ENCODE measurements at regions not wholly inside any gene's neighbourhood (a gene's known extent, or its start where the extent isn't known, plus 50 kb on each side); places are given as distances from the start of the nearest gene placed in this dataset.

DNA sequence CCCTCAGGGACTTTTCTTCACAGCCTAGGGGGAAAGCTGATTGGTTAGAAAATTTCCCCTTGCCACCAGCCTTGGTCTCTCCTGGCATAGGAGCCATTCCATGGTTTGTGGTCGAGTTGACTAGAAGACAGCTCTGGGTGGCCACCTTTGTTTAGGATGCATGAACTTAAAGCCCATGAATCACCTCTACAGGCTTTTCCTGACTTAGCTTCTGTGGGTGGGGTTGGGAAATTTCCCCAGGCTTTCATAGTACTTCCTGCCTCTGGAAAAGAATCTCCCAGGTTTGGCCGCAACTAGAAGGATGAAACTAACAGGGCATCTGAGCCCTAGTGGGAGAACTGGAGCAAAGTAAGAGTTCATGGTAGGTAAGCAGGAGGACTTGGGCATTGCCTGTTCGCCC, 72.6 kb downstream of the SNRPE start:
- H3K4me1 ChIP-seq, result no peaks in the 10 kb centered on the region
- H3K9me3 ChIP-seq, result no peaks in the 10 kb centered on the region
- H3K27ac ChIP-seq, result no peak overlapping the region
- WGBS, 2 donors, result 75 to 78% methylated on average over 3 of the region's 3 CpGs
- ATAC-seq (ENCODE audit: low FRiP score in 2 of 2) (no peak), DNase-seq (no peak)
- no peak overlapping the region for H3K4me3 ChIP-seq
- H3K36me3 ChIP-seq, result no peaks in the 10 kb centered on the region
- H3K27me3 ChIP-seq, result no peaks in the 10 kb centered on the region
- TF ChIP-seq POLR2A (IDR thresholded peaks at IDR 0.05), result no peak
- no peak for TF ChIP-seq EP300 (IDR thresholded peaks at IDR 0.05)

DNA sequence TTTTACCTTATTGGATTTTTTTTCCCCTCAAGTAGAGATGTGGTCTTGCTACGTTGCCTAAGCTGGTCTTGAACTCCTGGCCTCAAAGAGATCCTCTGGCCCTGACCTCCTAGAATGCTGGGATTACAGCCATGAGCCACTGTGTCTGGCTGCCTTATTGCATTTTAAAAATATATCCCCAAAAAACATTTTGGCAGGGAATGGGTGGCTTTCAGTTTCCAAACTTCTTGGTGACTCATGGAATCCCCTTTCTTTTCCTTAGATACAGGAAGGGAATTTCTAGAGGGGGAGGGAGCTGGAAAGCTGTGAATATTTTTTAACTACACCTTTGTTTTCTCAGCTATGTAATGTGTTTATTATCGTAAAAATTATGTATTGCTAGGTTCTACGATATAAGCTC, 73.3 kb downstream of the SNRPE start:
- 81 to 83% methylated on average over 3 of the region's 3 CpGs for WGBS, 2 donors
- no peaks in the 10 kb centered on the region for H3K4me1 ChIP-seq
- no peak for DNase-seq

DNA sequence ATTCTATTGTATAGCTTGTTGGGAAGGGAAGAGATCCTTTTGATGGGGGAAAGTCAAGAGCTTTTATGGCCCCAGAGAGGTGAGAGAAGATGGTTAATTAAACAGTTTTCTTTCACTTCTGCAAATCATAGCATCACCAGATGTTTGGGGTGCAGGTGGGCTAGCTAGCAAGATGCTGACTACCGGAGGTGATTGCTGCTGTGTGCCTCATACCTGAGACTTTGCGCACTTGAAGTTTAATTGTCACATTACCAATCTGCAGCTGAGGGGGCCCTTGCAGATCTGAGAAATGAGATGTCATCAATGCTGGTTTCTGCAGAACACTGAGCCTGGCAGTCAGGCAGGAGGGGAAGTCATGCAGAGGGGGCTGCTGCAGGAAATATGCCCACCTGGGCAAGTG, 73.9 kb downstream of the SNRPE start:
- 85 to 95% methylated on average over 2 of the region's 2 CpGs for WGBS, 2 donors
- Histone ChIP-seq H3K4me3 (no peak overlapping the region), H3K27ac (no peak overlapping the region), H3K4me1 (no peaks in the 10 kb centered on the region), H3K27me3 (no peaks in the 10 kb centered on the region), H3K9me3 (no peaks in the 10 kb centered on the region), H3K36me3 (no peaks in the 10 kb centered on the region)
- no peak for DNase-seq
- ATAC-seq (ENCODE audit: low FRiP score in 2 of 2), result no peak
- TF ChIP-seq POLR2A (IDR thresholded peaks at IDR 0.05), result no peak
- TF ChIP-seq, protein P1, sequence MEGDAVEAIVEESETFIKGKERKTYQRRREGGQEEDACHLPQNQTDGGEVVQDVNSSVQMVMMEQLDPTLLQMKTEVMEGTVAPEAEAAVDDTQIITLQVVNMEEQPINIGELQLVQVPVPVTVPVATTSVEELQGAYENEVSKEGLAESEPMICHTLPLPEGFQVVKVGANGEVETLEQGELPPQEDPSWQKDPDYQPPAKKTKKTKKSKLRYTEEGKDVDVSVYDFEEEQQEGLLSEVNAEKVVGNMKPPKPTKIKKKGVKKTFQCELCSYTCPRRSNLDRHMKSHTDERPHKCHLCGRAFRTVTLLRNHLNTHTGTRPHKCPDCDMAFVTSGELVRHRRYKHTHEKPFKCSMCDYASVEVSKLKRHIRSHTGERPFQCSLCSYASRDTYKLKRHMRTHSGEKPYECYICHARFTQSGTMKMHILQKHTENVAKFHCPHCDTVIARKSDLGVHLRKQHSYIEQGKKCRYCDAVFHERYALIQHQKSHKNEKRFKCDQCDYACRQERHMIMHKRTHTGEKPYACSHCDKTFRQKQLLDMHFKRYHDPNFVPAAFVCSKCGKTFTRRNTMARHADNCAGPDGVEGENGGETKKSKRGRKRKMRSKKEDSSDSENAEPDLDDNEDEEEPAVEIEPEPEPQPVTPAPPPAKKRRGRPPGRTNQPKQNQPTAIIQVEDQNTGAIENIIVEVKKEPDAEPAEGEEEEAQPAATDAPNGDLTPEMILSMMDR (IDR thresholded peaks at IDR 0.05), result no peak
- TF ChIP-seq EP300 (IDR thresholded peaks at IDR 0.05), result no peak
- TF ChIP-seq POLR2AphosphoS5 (IDR thresholded peaks at IDR 0.05), result no peak

More for the DNA sequence above, 73.3 kb downstream of the SNRPE start:
- no peaks in the 10 kb centered on the region for H3K27me3 ChIP-seq
- no peaks in the 10 kb centered on the region for H3K9me3 ChIP-seq
- H3K27ac ChIP-seq, result no peak overlapping the region
- H3K4me3 ChIP-seq, result no peak overlapping the region
- no peaks in the 10 kb centered on the region for H3K36me3 ChIP-seq
- TF ChIP-seq EP300 (IDR thresholded peaks at IDR 0.05), result no peak
- TF ChIP-seq POLR2A (IDR thresholded peaks at IDR 0.05), result no peak
- TF ChIP-seq POLR2AphosphoS5 (IDR thresholded peaks at IDR 0.05), result no peak
- TF ChIP-seq, protein P1 (IDR thresholded peaks at IDR 0.05), result no peak
- ATAC-seq (ENCODE audit: low FRiP score in 2 of 2), result no peak

DNA sequence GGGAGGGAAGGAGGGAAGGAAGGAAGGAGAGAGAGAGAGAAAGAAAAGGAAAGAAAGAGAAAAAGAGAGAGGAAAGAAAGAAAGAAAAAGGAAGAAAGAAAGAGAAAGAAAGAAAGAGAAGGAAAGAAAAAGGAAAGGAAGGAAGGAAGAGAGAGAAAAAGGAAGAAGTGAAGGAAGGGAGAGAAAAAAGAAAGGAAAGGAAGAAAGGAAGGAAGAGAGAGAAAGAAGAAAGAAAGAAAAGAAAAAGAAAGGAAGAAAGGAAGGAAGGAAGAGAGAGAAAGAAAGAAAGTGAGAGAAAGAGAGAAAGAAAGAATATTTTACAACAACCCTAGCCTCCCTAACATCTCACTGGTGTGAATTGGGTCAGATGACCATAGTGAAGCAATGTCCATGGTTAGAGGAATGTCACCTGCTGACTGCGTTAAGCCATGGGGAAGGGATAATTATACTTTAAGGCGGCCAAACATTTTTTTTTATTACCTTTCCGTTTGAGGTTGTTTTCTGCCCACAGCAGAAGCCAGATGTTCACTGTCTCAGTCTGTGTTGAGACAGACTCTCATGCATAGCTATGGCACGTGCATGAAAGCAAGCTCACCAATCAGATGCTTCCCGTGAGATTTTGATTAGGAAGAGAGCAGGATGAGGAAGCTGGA, 76.4 kb downstream of the SNRPE start:
- H3K4me1 ChIP-seq, result no peaks in the 10 kb centered on the region
- peaks cover 0 to 2% (median 0%) of the 10 kb centered on the region in 4 donors for H3K27me3 ChIP-seq
- H3K4me3 ChIP-seq, result no peak overlapping the region
- ATAC-seq (ENCODE audit: low FRiP score in 2 of 2) (no peak), DNase-seq (no peak)
- WGBS, 2 donors, result 56 to 69% methylated on average over 5 of the region's 5 CpGs
- H3K27ac ChIP-seq, result no peak overlapping the region
- no peaks in the 10 kb centered on the region for H3K9me3 ChIP-seq
- H3K36me3 ChIP-seq, result no peaks in the 10 kb centered on the region
- TF ChIP-seq POLR2AphosphoS5 (IDR thresholded peaks at IDR 0.05) (no peak), POLR2A (IDR thresholded peaks at IDR 0.05) (no peak), EP300 (IDR thresholded peaks at IDR 0.05) (no peak)
- TF ChIP-seq, protein P1 (IDR thresholded peaks at IDR 0.05), result no peak

DNA sequence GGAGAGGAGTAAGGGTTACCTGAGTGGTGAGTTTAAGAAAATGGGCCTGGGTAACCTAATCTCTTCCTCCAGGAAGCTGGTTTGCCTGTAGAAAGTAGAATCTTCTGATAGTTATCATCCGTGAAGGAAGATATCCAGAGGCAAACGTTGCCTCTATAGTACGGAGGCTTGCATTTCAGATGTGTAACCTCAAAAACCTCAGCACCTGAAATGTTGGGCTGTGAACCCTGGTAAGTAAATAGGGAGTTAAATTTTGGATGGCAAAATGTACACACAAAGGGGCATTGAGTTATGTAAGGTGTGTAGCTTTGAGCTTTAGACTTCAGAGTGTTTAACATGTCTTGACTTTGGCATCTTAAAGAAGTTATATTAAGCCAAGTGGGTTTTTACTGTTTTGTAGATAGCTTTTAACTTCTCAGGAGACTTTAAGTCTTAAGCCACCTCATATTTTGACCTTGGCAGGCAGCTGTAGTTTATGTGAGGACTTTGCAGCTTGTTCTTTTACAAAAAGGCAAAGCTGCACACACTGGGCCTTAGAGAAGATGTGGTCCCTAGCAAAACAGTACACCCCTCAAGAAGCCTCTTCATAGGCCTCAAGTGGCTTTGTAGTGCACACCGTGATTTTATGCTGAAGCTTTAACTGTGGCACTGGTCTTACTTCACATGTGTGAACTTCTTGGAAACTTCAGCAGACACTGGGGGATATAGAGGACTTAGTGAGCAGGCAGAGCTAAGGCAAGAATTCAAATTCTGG, 83.4 kb downstream of the SNRPE start:
- TF ChIP-seq POLR2A (IDR thresholded peaks at IDR 0.05) (no peak), EP300 (IDR thresholded peaks at IDR 0.05) (no peak), POLR2AphosphoS5 (IDR thresholded peaks at IDR 0.05) (no peak)
- TF ChIP-seq, protein P1 (IDR thresholded peaks at IDR 0.05), result no peak
- no peaks in the 10 kb centered on the region for H3K4me1 ChIP-seq
- no peak overlapping the region for H3K4me3 ChIP-seq
- no peak overlapping the region for H3K27ac ChIP-seq
- no peak for DNase-seq
- 52 to 72% methylated on average over 4 of the region's 4 CpGs for WGBS, 2 donors
- H3K36me3 ChIP-seq, result no peaks in the 10 kb centered on the region
- no peaks in the 10 kb centered on the region for H3K9me3 ChIP-seq
- peaks cover 0 to 2% (median 0%) of the 10 kb centered on the region in 4 donors for H3K27me3 ChIP-seq
- no peak for ATAC-seq (ENCODE audit: low FRiP score in 2 of 2)
